H1 (cell line): ENCODE measurements at regions not wholly inside any gene's neighbourhood (a gene's known extent, or its start where the extent isn't known, plus 50 kb on each side); places are given as distances from the start of the nearest gene placed in this dataset.
A peak's percentile ranks its signal among the peaks of the same experiment; 100 is the strongest.

ENCODE experiments used
- CTCF ChIA-PET: fragments of 300-600 bp; sonication (Branson Sonifier 250); formaldehyde crosslinking; loops from one replicate; lab custom pipeline; 2021; ENCODE audit not compliant: partially characterized antibody; lab: Charles Lee
- POLR2A ChIA-PET: fragments of 300-600 bp; sonication (Branson Sonifier 250); formaldehyde crosslinking; loops from one replicate; lab custom pipeline; 2021; ENCODE audit warnings: inconsistent platforms; ENCODE audit not compliant: partially characterized antibody; lab: Charles Lee
- DNase-seq, 2 experiments: peaks; one replicate each; pipeline versions ENCODE4 v3.0.0 to v3.0.0-alpha.2; 2010 to 2022; ENCODE audit warnings: low spot score in 2 of 2, low read depth in 1 of 2, mixed read lengths in 1 of 2
- FAIRE-seq: peaks from 2 replicates; lab custom pipeline; 2011; peaks lifted over from hg19 to GRCh38; lab: Jason Lieb, UNC
- H2AFZ ChIP-seq: 2 replicates; pipeline ENCODE4 v1.8.1; 2012; ENCODE audit warnings: low read length, inconsistent platforms
- H2AK5ac ChIP-seq: 2 replicates; pipeline ENCODE4 v1.6.1; 2013; ENCODE audit warnings: low read depth, low read length
- H2BK120ac ChIP-seq: replicated peaks from 2 replicates; pipeline ENCODE3; 2013; ENCODE audit warnings: low read depth, low read length, inconsistent platforms
- H2BK12ac ChIP-seq: 2 replicates; pipeline ENCODE4 v1.6.1; 2013; ENCODE audit warnings: low read depth, low read length
- H2BK15ac ChIP-seq: 2 replicates; pipeline ENCODE4 v1.6.1; 2013; ENCODE audit warnings: low read length
- H2BK20ac ChIP-seq: 2 replicates; pipeline ENCODE4 v1.6.1; 2013; ENCODE audit warnings: low read length
- H2BK5ac ChIP-seq: 2 replicates; pipeline ENCODE4 v1.6.1; 2013; ENCODE audit warnings: low read depth, low read length
- H3K14ac ChIP-seq: 2 replicates; pipeline ENCODE4 v1.6.1; 2013; ENCODE audit warnings: inconsistent platforms; ENCODE audit not compliant: insufficient read length
- H3K18ac ChIP-seq: 2 replicates; pipeline ENCODE4 v1.6.1; 2013; ENCODE audit warnings: low read length; ENCODE audit errors: extremely low read depth
- H3K23ac ChIP-seq: 2 replicates; pipeline ENCODE4 v1.6.1; 2013; ENCODE audit warnings: inconsistent platforms; ENCODE audit not compliant: insufficient read length
- H3K23me2 ChIP-seq: 2 replicates; pipeline ENCODE4 v1.6.1; 2013; ENCODE audit warnings: low read depth, low read length
- H3K27ac ChIP-seq: 2 replicates; pipeline ENCODE4 v1.6.1; 2011; ENCODE audit warnings: low read depth, low read length, inconsistent platforms
- H3K27me3 ChIP-seq, 4 experiments: replicated peaks in 1 of 4; 1 replicate in 1 of 4; 2 replicates in 3 of 4; pipeline versions ENCODE4 v1.6.1 to v1.8.1; 2011 to 2013; ENCODE audit warnings: low read length in 3 of 4, mild to moderate bottlenecking in 3 of 4, inconsistent platforms in 2 of 4, mixed read lengths in 2 of 4, moderate library complexity in 1 of 4; ENCODE audit not compliant: control insufficient read depth in 3 of 4, insufficient read depth in 3 of 4; ENCODE audit errors: extremely low read depth in 1 of 4
- H3K36me3 ChIP-seq, 4 experiments: 2 replicates each; pipeline versions ENCODE4 v1.6.1 to v1.8.1; 2011 to 2013; ENCODE audit warnings: mild to moderate bottlenecking in 4 of 4, low read length in 3 of 4, moderate library complexity in 2 of 4, control low read depth in 1 of 4, inconsistent platforms in 1 of 4; ENCODE audit not compliant: insufficient read depth in 4 of 4, control insufficient read depth in 2 of 4
- H3K4ac ChIP-seq: replicated peaks from 2 replicates; pipeline ENCODE3; 2013; ENCODE audit warnings: low read length, low read depth, mixed read lengths, inconsistent platforms; ENCODE audit not compliant: insufficient read length
- H3K4me1 ChIP-seq, 4 experiments: replicated peaks in 1 of 4; 1 replicate in 1 of 4; 2 replicates in 3 of 4; pipeline versions ENCODE4 v1.6.1 to v1.8.1; 2011 to 2013; ENCODE audit warnings: low read length in 3 of 4, inconsistent platforms in 2 of 4, mixed read lengths in 1 of 4; ENCODE audit not compliant: insufficient read depth in 4 of 4, control insufficient read depth in 3 of 4
- H3K4me2 ChIP-seq, 2 experiments: 2 replicates each; pipeline versions ENCODE4 v1.6.1 to v1.8.1; 2011 to 2013; ENCODE audit warnings: low read depth in 2 of 2, low read length in 2 of 2, control low read depth in 1 of 2, inconsistent platforms in 1 of 2, mild to moderate bottlenecking in 1 of 2; ENCODE audit not compliant: insufficient read depth in 1 of 2
- H3K4me3 ChIP-seq, 4 experiments: fragments of 200-600, 300-600 bp in 1 of 4; sonication (generic), shearing (Covaris generic), sonication (Bioruptor Twin) in 1 of 4; 2 replicates each; pipeline versions ENCODE4 v1.5.1 to v1.8.1; 2011 to 2016; ENCODE audit warnings: low read length in 4 of 4, low read depth in 3 of 4, control low read depth in 2 of 4, inconsistent platforms in 2 of 4, mild to moderate bottlenecking in 2 of 4, mixed read lengths in 1 of 4, moderate library complexity in 1 of 4; ENCODE audit not compliant: insufficient read depth in 2 of 4; ENCODE audit errors: extremely low read depth in 1 of 4
- H3K56ac ChIP-seq: replicated peaks from 2 replicates; pipeline ENCODE3; 2013; ENCODE audit warnings: low read depth, mild to moderate bottlenecking, mixed read lengths, low read length, inconsistent platforms; ENCODE audit not compliant: insufficient read length
- H3K79me1 ChIP-seq: 2 replicates; pipeline ENCODE4 v1.6.1; 2013; ENCODE audit warnings: low read depth, low read length, control low read depth
- H3K79me2 ChIP-seq, 2 experiments: 2 replicates each; pipeline versions ENCODE4 v1.6.1 to v1.8.1; 2012 to 2013; ENCODE audit warnings: low read length in 2 of 2, mild to moderate bottlenecking in 2 of 2, inconsistent platforms in 1 of 2; ENCODE audit not compliant: insufficient read depth in 2 of 2, control insufficient read depth in 1 of 2
- H3K9ac ChIP-seq, 4 experiments: replicated peaks in 1 of 4; 1 replicate in 1 of 4; 2 replicates in 3 of 4; pipeline versions ENCODE4 v1.6.1 to v1.8.1; 2011 to 2013; ENCODE audit warnings: low read depth in 3 of 4, low read length in 3 of 4, control low read depth in 2 of 4, mild to moderate bottlenecking in 2 of 4, moderate library complexity in 2 of 4, inconsistent platforms in 1 of 4; ENCODE audit errors: extremely low read depth in 1 of 4
- H3K9me3 ChIP-seq, 2 experiments: 2 replicates each; pipeline versions ENCODE4 v1.6.1 to v1.8.1; 2012 to 2013; ENCODE audit warnings: mild to moderate bottlenecking in 2 of 2, moderate library complexity in 2 of 2, control low read depth in 1 of 2, inconsistent platforms in 1 of 2, low read depth in 1 of 2, low read length in 1 of 2, mixed read lengths in 1 of 2; ENCODE audit not compliant: insufficient read depth in 2 of 2
- H4K20me1 ChIP-seq, 2 experiments: replicated peaks in 1 of 2; 2 replicates each; pipeline versions ENCODE3 to v1.8.1; 2011 to 2013; ENCODE audit warnings: inconsistent platforms in 2 of 2, low read length in 2 of 2, mild to moderate bottlenecking in 1 of 2; ENCODE audit not compliant: insufficient read depth in 2 of 2, control insufficient read depth in 1 of 2
- H4K5ac ChIP-seq: 2 replicates; pipeline ENCODE4 v1.6.1; 2013; ENCODE audit warnings: low read length, low read depth, mixed read lengths, inconsistent platforms; ENCODE audit not compliant: insufficient read length
- H4K8ac ChIP-seq: 2 replicates; pipeline ENCODE4 v1.8.0; 2013; ENCODE audit warnings: mild to moderate bottlenecking, moderate library complexity, low read length, inconsistent platforms; ENCODE audit not compliant: insufficient read depth; ENCODE audit errors: extremely low read depth
- H4K91ac ChIP-seq: replicated peaks from 2 replicates; pipeline ENCODE3; 2013; ENCODE audit warnings: low read length, mixed read lengths, inconsistent platforms; ENCODE audit not compliant: insufficient read length
- ASH2L ChIP-seq: fragments of 200-600, 300-600 bp; sonication (generic); IDR thresholded peaks from one replicate; pipeline ENCODE4 v1.7.1; 2017; ENCODE audit warnings: low read length
- BACH1 ChIP-seq: IDR thresholded peaks from 2 replicates; pipeline ENCODE4 v1.6.1; 2012; ENCODE audit warnings: low read length, improper control_type of control experiment
- CHD1 ChIP-seq: IDR thresholded peaks from 2 replicates; pipeline ENCODE4 v1.6.1; 2012; ENCODE audit warnings: low read depth, low read length, improper control_type of control experiment
- HDAC2 ChIP-seq, 2 experiments: fragments of 300-600 bp in 1 of 2; sonication (generic) in 1 of 2; IDR thresholded peaks; 2 replicates each; pipeline ENCODE4 v1.6.1; 2011 to 2012; ENCODE audit warnings: low read depth in 2 of 2, low read length in 2 of 2, mild to moderate bottlenecking in 2 of 2, moderate library complexity in 2 of 2, borderline replicate concordance in 1 of 2, inconsistent platforms in 1 of 2
- HDAC6 ChIP-seq: IDR thresholded peaks from one replicate; pipeline ENCODE4 v1.7.1; 2012; ENCODE audit warnings: low read depth, mild to moderate bottlenecking, inconsistent platforms, low read length, moderate library complexity
- POLR2A ChIP-seq, 2 experiments: IDR thresholded peaks; 1 replicate in 1 of 2; 2 replicates in 1 of 2; pipeline ENCODE4 v1.6.1; 2011; ENCODE audit warnings: low read depth in 2 of 2, low read length in 2 of 2, mild to moderate bottlenecking in 2 of 2; ENCODE audit errors: control extremely low read depth in 1 of 2
- WGBS, 2 experiments: shearing (Covaris generic) in 1 of 2; methylation state at CpG; one replicate each; pipeline versions ENCODE4 v1.1.6 to v1.1.7; 2013 to 2015; ENCODE audit warnings: low lambda C conversion rate in 2 of 2, mixed read lengths in 2 of 2, inconsistent platforms in 1 of 2, low coverage in 1 of 2, missing lambda C conversion rate in 1 of 2; ENCODE audit not compliant: insufficient replicate concordance in 2 of 2, insufficient coverage in 1 of 2, insufficient read length in 1 of 2; ENCODE audit errors: extremely low coverage in 1 of 2, missing lambda C conversion rate in 1 of 2; 5-methylcytosine and 5-hydroxymethylcytosine counted together

GRCh38 chr5:118679264-118679940 lies 308.9 kb downstream of the DTWD2 start:
- Histone ChIP-seq H2BK20ac (no peak overlapping the region), H3K23me2 (no peaks in the 10 kb centered on the region), H3K4me3 (no peak overlapping the region), H2BK120ac (no peak overlapping the region), H2BK5ac (no peak overlapping the region), H3K18ac (no peak overlapping the region), H3K9me3 (no peaks in the 10 kb centered on the region), H4K5ac (no peak overlapping the region), H3K4me2 (no peak overlapping the region), H3K27me3 (peaks cover 0 to 2% (median 0%) of the 10 kb centered on the region in 4 experiments; a peak in 1 of 7 replicates), H3K23ac (no peak overlapping the region), H3K27ac (no peak overlapping the region), H3K9ac (no peak overlapping the region), H3K4me1 (no peaks in the 10 kb centered on the region), H3K79me1 (no peaks in the 10 kb centered on the region), H2AFZ (peak overlapping the region; percentile 54; the same call in 1 of the 2 replicates), H3K4ac (no peak overlapping the region), H4K8ac (no peak overlapping the region), H3K79me2 (no peaks in the 10 kb centered on the region), H2BK15ac (no peak overlapping the region), H2BK12ac (no peak overlapping the region), H4K91ac (no peak overlapping the region), H3K36me3 (no peaks in the 10 kb centered on the region), H3K14ac (no peak overlapping the region), H4K20me1 (no peaks in the 10 kb centered on the region), H2AK5ac (no peak overlapping the region), H3K56ac (no peak overlapping the region)
- ChIA-PET CTCF (no interaction called here), POLR2A (no interaction called here)
- DNase-seq (no peak), FAIRE-seq (no peak)
- no peak for TF ChIP-seq ASH2L
- no peak for TF ChIP-seq BACH1
- no peak for TF ChIP-seq CHD1
- no peak for TF ChIP-seq POLR2A (IDR thresholded peaks at IDR 0.05; ENCODE audit: control extremely low read depth in 1 of 2, low read depth in 2 of 2, low read length in 2 of 2)
- TF ChIP-seq HDAC2 (IDR thresholded peaks at IDR 0.05; ENCODE audit: borderline replicate concordance in 1 of 2, low read depth in 2 of 2, low read length in 2 of 2) = no peak
- no peak for TF ChIP-seq HDAC6
- 84% methylated on average over 6 of the region's 6 CpGs; no CpG with 5 or more reads in 1 of the 2 experiments for whole genome bisulfite sequencing, 2 experiments
